ENCODE measurements at regions not wholly inside any gene's neighbourhood (a gene's known extent, or its start where the extent isn't known, plus 50 kb on each side); places are given as distances from the start of the nearest gene placed in this dataset.
"Not testable (repeated sequence)": the region's sequence is repeated elsewhere in the genome, so short reads cannot be mapped to it uniquely, and the experiment has no call there.

DNA sequence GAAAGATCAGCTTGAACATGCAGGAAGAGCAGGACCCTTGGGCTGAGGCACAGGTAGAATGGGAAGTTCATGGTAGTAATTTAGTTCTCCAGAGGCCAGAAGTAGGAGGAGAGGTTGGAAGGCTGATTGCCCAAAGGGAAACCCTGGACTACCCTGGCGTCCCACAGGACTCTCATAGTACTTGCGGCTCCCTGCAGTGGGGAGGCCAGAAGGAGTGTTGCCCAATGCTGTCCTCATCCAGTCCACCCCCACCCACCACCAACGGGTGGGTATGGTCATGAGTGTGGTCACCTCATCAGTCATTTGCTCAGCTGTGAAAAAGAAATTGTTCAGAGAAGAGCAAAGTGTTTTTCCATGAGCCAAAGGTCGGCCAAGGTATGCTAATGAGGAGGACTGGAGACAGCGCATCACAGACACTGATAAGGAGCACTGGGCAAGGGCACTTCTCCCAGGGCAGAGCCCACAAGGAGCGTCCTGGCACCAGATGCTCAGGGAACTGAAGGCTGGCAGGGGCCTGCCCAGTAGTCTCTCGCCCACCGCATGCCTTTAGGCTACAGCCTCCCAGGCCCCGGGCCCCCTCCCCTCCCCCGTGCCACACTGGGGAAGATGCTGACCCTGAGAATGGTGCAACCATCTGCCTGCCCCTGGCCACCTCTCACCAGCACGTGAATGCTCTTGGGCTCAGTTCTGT lies 154.8 kb upstream of the PABPC3 start:
- not testable (repeated sequence) for TF ChIP-seq EZH2 (IDR thresholded peaks at IDR 0.05; ENCODE audit: insufficient read depth, poor library complexity, severe bottlenecking); EZH2phosphoT487 (IDR thresholded peaks at IDR 0.05; ENCODE audit: insufficient read depth, low read depth)

Measured in GM23248 (cell line).